HG02759 (cell line): ENCODE measurements at regions not wholly inside any gene's neighbourhood (a gene's known extent, or its start where the extent isn't known, plus 50 kb on each side); places are given as distances from the start of the nearest gene placed in this dataset.

Source experiments
- ATAC-seq: cut with Tn5 transposase; IDR thresholded peaks from one replicate; pipeline ENCODE4 v1.9.1; 2021; ENCODE audit warnings: mild to moderate bottlenecking, moderate library complexity; ENCODE audit not compliant: unreplicated experiment

DNA sequence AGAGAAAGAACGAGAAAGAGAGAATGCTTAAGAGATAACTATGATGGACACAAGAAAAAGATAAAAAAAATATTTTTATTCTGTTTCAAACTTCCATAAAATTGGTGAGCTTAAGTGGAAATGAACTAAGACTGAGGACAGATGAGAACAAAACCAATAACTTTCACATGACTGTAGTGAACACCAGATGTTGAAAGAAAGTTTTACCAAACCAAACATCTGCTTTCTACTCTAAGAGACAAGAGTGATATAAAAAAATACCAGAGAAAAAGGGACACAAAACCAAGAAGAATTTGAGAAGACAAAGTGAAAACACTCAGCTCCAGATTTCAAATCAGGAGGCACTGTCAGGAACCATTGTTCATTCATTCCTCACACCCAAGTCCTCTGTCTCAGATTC, 147.9 kb downstream of the IMPG2 start:
- ATAC-seq, result no peak

DNA sequence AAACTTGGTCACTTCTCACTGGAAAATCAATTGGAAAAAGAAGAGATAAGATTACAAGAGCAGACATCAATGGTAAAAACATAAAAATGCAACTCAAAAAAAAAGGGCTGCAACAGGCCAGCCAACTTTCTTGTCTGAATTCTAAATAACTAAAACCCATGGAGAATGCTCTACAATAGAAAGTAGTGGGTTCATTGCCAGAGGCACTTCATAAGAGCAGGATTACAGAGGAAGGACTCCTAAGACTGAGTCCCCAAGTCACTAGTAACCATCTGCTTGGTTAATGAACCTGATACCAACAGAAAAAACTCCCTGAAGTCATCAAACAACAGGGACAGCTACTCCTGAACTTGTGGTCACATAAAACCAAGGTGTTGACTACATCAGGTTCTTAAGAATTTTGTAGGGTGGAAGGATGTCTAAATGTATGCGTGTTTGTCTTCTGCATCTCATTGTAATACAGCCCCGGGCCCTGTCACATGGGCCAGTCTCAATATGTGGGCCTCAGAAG, 148.6 kb downstream of the IMPG2 start:
- no peak for ATAC-seq

- no peak for ATAC-seq
These were observed 149.4 kb downstream of the IMPG2 start for GRCh38 chr3:101170806-101171558.

DNA sequence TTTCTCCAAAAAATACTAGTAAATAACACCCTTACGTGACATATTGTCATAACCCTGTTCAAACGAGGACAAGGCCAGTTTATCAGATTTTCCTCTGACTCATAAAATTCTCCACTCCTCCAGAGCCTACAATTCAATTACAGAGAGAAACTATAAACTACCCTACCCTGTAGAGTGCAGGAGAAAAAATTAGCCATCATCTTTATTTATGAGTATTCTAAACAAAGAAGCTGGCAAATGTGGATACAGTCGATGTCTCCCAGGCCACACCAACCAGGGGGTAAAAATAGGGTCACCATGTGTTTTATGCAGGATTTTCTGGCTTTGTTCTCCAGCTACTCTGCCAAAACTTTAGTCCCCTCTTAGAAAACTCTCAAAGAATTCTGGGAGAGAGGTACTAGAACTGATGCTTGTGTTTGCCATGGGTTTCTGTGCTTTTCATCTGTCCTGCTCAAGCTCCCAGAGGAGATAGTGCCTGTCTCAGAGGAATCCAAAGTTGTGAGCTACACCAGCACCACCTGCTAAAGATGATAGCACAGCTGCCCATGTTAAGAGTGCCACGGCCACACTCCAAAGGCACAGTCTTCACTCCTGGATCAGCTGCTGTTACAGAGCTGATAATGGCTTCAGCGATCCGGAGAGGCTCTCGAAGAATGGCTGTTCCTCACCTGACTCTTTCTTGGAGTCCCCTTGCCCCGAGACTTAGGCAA, 150.2 kb downstream of the IMPG2 start:
- ATAC-seq, result no peak

DNA sequence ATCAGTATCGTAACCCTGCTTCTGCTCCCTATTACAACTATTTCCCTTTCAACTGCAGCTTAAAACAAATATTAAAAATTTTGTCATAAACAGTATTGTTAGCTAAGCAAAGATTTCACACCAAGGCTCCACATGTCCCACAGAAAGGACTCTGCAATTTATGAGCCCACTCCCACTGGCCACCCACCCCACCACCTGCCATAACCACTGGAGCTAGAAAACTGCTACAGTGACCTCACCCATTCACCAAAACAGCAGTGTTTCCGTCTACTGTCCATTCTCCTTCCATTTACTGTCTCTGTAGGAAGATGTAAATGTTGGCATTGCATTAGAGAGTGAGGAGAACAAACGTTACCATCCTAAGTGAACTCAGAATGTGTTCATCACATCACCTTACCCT, 150.9 kb downstream of the IMPG2 start:
- no peak for ATAC-seq

DNA sequence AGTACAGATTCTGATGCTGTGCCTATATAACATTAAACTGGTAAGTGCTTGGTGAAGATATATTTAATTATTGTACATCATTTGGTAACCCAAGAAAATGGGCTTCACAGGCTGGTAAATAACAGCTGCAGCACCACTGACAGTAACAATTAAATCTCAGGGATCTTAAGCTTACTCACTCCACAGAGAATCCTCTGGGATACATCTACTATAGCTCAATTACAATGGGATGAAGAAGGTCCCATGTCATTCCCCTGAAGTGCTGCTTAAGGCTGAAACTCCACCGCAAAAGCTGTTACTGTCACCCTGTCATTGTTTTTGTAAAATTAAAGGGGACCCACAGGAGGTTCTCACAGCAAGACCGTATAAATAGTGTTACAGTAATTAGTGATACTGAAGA, 153.0 kb downstream of the IMPG2 start:
- ATAC-seq, result no peak

GRCh38 chr3:101166150-101166549, 154.2 kb downstream of the IMPG2 start:
- ATAC-seq, result no peak

GRCh38 chr3:101163554-101163953, 156.8 kb downstream of the IMPG2 start:
- no peak for ATAC-seq

- no peak for ATAC-seq
These were observed 160.9 kb downstream of the IMPG2 start for GRCh38 chr3:101159478-101159877.

GRCh38 chr3:101158374-101158773, 162.0 kb downstream of the IMPG2 start:
- ATAC-seq, result no peak

GRCh38 chr3:101156787-101157345, 163.5 kb downstream of the IMPG2 start:
- ATAC-seq, result no peak

GRCh38 chr3:101155825-101156224, 162.6 kb upstream of the ABI3BP start:
- no peak for ATAC-seq

GRCh38 chr3:101154401-101154800, 161.2 kb upstream of the ABI3BP start:
- no peak for ATAC-seq

- no peak for ATAC-seq
These were observed 158.2 kb upstream of the ABI3BP start for GRCh38 chr3:101151286-101151913.

GRCh38 chr3:101150504-101150903, 157.3 kb upstream of the ABI3BP start:
- no peak for ATAC-seq

DNA sequence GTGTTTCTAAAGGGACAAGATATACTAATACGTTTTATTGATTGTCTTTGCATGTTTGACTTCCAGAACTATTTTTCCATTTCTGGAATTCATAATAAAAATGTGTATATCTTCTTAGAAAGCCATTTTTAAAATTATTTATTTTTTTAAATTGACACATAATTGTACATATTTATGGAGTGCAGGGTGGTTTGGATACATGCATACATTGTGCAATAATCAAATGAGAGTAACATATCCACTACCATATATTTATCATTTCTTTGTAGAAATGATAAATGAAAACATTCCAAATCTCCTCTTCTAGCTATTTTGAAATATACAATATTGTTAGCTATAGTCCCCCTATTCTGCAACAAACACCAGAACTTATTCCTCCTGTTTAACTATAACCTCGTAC, 156.5 kb upstream of the ABI3BP start:
- ATAC-seq, result no peak

DNA sequence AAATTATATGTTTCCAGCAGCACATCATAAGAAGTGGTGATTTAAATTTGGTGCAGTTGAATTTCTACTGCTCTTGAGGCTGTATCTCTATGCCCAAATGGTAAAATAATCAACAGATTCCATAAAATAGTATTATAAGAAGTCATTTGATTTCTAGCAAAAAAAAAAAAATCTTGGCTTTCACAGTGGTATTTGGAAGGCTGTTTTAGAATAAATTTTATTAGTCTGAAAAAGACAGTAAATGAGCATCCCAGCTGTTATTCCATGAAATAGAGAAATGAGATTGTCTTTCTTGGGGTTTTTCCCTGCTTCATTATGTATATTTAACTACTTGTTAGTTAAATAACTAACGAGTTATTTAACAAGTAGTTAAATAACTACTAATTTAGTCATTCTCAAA, 156.0 kb upstream of the ABI3BP start:
- ATAC-seq, result no peak

- ATAC-seq, result no peak
These were observed 154.8 kb upstream of the ABI3BP start for GRCh38 chr3:101148001-101148400.

DNA sequence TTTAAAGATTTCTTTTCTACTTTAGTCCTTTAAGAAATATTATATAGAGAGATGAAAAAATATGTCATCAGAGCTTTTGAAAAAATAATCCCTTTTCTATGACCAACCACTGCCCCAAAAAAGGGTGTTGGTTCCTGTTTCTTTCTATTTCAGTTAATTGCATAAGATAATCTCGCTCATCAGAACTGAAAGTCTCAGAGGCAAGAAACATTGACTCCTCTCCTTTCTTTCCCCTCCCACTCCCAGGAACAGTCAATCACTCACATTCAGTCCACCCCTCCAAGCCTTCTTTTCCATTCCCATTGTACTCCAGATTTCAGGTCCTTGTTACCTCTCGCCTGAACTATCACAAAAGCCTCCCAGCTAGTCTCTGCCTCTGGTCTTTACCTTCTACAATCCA, 153.7 kb upstream of the ABI3BP start:
- no peak for ATAC-seq

GRCh38 chr3:101144105-101144504, 150.9 kb upstream of the ABI3BP start:
- ATAC-seq, result no peak

DNA sequence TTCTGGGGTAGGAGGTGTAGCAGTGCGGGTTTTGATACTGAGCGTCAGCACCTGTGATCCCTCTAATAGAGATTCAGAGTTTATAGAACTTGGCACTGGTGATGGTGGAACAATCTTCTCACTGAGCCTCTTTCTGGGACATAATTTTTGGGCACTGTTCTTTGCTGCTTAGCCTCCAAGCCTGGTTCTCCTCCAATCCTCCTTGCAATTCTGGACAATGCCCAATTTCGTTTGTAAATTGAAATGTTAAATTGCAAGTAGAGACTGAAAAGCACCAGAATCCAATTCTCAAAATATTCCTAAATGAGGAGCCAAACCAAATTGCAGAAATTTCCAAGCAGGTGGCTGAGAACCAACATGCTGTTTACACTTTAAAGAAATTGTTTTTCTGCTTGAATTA, 149.8 kb upstream of the ABI3BP start:
- ATAC-seq, result no peak

DNA sequence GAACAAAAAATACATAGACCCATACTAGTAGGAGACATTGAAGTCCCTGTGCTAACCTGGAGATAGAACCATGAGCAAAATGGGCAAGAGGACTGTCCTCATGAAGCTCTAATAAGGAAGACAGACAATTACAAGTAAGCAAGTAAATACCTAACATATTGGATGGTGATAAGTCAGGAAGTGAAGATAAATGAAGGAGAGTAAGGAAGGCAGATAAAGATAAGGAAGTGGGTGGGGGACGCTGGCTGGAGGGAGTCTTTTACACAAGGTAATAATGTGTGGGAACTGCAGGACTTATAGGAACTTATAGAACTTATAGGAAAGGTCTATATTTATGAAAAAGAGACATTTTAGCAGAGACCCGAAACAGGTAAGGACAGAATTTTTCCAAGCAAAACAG, 148.9 kb upstream of the ABI3BP start:
- ATAC-seq, result no peak
